ENCODE measurements at regions not wholly inside any gene's neighbourhood (a gene's known extent, or its start where the extent isn't known, plus 50 kb on each side); places are given as distances from the start of the nearest gene placed in this dataset.

- no peak for DNase-seq
These were observed 159.4 kb downstream of the TENT4A start for GRCh38 chr5:6872441-6873160.

GRCh38 chr5:6873359-6873758 lies 160.1 kb downstream of the TENT4A start:
- DNase-seq, result no peak

GRCh38 chr5:6875376-6875775 lies 162.1 kb downstream of the TENT4A start:
- DNase-seq, result no peak

- DNase-seq, result no peak
These were observed 165.0 kb downstream of the TENT4A start for GRCh38 chr5:6877986-6878828.

- no peak for DNase-seq
These were observed 172.3 kb downstream of the TENT4A start for GRCh38 chr5:6885581-6885980.

- DNase-seq, result no peak
These were observed 173.6 kb downstream of the TENT4A start for GRCh38 chr5:6886866-6887265.

- no peak for DNase-seq
These were observed 175.8 kb downstream of the TENT4A start for GRCh38 chr5:6889030-6889429.

GRCh38 chr5:6899221-6899620 lies 186.0 kb downstream of the TENT4A start:
- no peak for DNase-seq

- DNase-seq, result no peak
These were observed 187.3 kb downstream of the TENT4A start for GRCh38 chr5:6900247-6901227.

GRCh38 chr5:6902094-6902493 lies 188.9 kb downstream of the TENT4A start:
- no peak for DNase-seq

- no peak for DNase-seq
These were observed 189.4 kb downstream of the TENT4A start for GRCh38 chr5:6902597-6902996.

GRCh38 chr5:6903934-6904333 lies 190.7 kb downstream of the TENT4A start:
- no peak for DNase-seq

- DNase-seq, result no peak
These were observed 191.6 kb downstream of the TENT4A start for GRCh38 chr5:6904860-6905259.

GRCh38 chr5:6905423-6905822 lies 192.2 kb downstream of the TENT4A start:
- no peak for DNase-seq

- no peak for DNase-seq
These were observed 192.7 kb downstream of the TENT4A start for GRCh38 chr5:6905883-6906282.

GRCh38 chr5:6907320-6907918 lies 194.2 kb downstream of the TENT4A start:
- no peak for DNase-seq

- no peak for DNase-seq
These were observed 196.7 kb downstream of the TENT4A start for GRCh38 chr5:6909901-6910300.

GRCh38 chr5:6910950-6911349 lies 197.7 kb downstream of the TENT4A start:
- DNase-seq, result no peak

GRCh38 chr5:6914347-6914746 lies 201.1 kb downstream of the TENT4A start:
- no peak for DNase-seq

GRCh38 chr5:6915574-6915973 lies 202.3 kb downstream of the TENT4A start:
- no peak for DNase-seq

- no peak for DNase-seq
These were observed 205.0 kb downstream of the TENT4A start for GRCh38 chr5:6918255-6918654.

GRCh38 chr5:6920628-6921256 lies 207.5 kb downstream of the TENT4A start:
- no peak for DNase-seq
